A673 (cell line): ENCODE measurements at regions not wholly inside any gene's neighbourhood (a gene's known extent, or its start where the extent isn't known, plus 50 kb on each side); places are given as distances from the start of the nearest gene placed in this dataset.

ENCODE experiments used
- EZH2 ChIP-seq: fragments of 200-600 bp; sonication (generic); IDR thresholded peaks from 2 replicates; pipeline ENCODE4 v1.6.1; 2017; ENCODE audit warnings: borderline replicate concordance, low read depth, mild to moderate bottlenecking, mixed read lengths, antibody characterized with exemption, low read length; ENCODE audit not compliant: poor library complexity, severe bottlenecking
- TF ChIP-seq, protein P1 (sequence below): fragments of 300-800, 200-600 bp; sonication (generic); conservative IDR thresholded peaks from 2 replicates; pipeline ENCODE4 v1.5.1; 2017; ENCODE audit warnings: low read depth, mild to moderate bottlenecking, antibody characterized with exemption, low read length, moderate library complexity, mixed read lengths

DNA sequence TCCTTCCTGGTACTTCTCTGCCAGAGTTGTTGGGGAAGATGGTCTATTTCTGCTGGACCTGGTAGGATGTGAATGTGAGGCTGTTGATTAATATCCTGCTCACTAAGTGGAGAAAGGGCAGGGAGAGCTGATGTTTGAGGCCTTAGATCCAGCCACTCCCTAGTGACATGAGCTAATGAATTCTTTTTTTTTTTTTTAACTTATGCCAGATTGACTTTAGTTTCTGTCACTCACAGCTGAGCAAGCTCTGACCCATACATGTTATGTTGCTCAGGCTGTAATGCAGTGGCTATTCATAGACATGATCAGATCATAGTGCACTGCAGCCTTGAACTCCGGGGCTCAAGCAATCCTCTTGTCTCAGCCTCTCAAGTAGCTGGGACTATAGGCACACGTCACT is 75.1 kb upstream of the SPRY4 start:
- TF ChIP-seq, protein P1, sequence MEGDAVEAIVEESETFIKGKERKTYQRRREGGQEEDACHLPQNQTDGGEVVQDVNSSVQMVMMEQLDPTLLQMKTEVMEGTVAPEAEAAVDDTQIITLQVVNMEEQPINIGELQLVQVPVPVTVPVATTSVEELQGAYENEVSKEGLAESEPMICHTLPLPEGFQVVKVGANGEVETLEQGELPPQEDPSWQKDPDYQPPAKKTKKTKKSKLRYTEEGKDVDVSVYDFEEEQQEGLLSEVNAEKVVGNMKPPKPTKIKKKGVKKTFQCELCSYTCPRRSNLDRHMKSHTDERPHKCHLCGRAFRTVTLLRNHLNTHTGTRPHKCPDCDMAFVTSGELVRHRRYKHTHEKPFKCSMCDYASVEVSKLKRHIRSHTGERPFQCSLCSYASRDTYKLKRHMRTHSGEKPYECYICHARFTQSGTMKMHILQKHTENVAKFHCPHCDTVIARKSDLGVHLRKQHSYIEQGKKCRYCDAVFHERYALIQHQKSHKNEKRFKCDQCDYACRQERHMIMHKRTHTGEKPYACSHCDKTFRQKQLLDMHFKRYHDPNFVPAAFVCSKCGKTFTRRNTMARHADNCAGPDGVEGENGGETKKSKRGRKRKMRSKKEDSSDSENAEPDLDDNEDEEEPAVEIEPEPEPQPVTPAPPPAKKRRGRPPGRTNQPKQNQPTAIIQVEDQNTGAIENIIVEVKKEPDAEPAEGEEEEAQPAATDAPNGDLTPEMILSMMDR = no peak
- TF ChIP-seq EZH2 = no peak
